Tibial nerve (tissue), 3 donors: ENCODE measurements at regions not wholly inside any gene's neighbourhood (a gene's known extent, or its start where the extent isn't known, plus 50 kb on each side); places are given as distances from the start of the nearest gene placed in this dataset.

Source experiments
- POLR2A ChIP-seq, 2 donors: fragments of 450-650 bp; IDR thresholded peaks; one replicate each; pipeline ENCODE4 v1.6.1; 2017; ENCODE audit warnings: antibody characterized with exemption in 2 of 2, mild to moderate bottlenecking in 2 of 2, moderate library complexity in 2 of 2
- TF ChIP-seq, protein P1 (sequence below), 5 experiments: fragments of 200-600 bp in 3 of 5; fragments of 450-650 bp in 2 of 5; sonication (generic) in 3 of 5; IDR thresholded peaks; one replicate each; pipeline ENCODE4 v1.5.1; 2016 to 2019; ENCODE audit warnings: antibody characterized with exemption in 5 of 5, mild to moderate bottlenecking in 3 of 5, moderate library complexity in 2 of 5

DNA sequence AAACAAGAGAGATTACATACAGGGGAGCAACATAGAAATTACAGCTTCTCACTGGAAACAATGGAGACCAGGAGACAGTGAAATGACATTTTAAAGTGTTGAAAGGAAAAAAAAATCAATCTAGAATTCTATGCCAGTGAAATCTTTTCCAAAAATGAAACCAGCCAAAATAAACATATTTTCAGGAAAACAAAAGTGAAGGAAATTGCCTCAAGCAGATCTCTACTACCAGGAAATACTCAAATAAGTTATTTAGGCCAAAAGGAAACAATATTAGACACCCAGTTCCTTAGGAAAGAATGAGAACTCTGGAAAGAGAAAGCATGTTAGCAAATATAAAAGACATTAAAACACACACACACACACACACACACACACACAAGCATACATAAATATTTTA lies 339.9 kb upstream of the NCKAP5 start:
- TF ChIP-seq, protein P1, sequence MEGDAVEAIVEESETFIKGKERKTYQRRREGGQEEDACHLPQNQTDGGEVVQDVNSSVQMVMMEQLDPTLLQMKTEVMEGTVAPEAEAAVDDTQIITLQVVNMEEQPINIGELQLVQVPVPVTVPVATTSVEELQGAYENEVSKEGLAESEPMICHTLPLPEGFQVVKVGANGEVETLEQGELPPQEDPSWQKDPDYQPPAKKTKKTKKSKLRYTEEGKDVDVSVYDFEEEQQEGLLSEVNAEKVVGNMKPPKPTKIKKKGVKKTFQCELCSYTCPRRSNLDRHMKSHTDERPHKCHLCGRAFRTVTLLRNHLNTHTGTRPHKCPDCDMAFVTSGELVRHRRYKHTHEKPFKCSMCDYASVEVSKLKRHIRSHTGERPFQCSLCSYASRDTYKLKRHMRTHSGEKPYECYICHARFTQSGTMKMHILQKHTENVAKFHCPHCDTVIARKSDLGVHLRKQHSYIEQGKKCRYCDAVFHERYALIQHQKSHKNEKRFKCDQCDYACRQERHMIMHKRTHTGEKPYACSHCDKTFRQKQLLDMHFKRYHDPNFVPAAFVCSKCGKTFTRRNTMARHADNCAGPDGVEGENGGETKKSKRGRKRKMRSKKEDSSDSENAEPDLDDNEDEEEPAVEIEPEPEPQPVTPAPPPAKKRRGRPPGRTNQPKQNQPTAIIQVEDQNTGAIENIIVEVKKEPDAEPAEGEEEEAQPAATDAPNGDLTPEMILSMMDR (IDR thresholded peaks at IDR 0.05) = no peak
- TF ChIP-seq POLR2A (IDR thresholded peaks at IDR 0.05) = no peak
